ENCODE measurements at regions not wholly inside any gene's neighbourhood (a gene's known extent, or its start where the extent isn't known, plus 50 kb on each side); places are given as distances from the start of the nearest gene placed in this dataset.

GRCh38 chr4:138030375-138030774 is 211.8 kb downstream of the SLC7A11 start:
- TF ChIP-seq FOXJ3 (CRISPR knock-in tag; IDR thresholded peaks at IDR 0.05) (no peak), RAD21 (IDR thresholded peaks at IDR 0.05; ENCODE audit: low read length) (no peak), SMC3 (IDR thresholded peaks at IDR 0.05; ENCODE audit: low read depth, low read length) (no peak)
- TF ChIP-seq, protein P1, sequence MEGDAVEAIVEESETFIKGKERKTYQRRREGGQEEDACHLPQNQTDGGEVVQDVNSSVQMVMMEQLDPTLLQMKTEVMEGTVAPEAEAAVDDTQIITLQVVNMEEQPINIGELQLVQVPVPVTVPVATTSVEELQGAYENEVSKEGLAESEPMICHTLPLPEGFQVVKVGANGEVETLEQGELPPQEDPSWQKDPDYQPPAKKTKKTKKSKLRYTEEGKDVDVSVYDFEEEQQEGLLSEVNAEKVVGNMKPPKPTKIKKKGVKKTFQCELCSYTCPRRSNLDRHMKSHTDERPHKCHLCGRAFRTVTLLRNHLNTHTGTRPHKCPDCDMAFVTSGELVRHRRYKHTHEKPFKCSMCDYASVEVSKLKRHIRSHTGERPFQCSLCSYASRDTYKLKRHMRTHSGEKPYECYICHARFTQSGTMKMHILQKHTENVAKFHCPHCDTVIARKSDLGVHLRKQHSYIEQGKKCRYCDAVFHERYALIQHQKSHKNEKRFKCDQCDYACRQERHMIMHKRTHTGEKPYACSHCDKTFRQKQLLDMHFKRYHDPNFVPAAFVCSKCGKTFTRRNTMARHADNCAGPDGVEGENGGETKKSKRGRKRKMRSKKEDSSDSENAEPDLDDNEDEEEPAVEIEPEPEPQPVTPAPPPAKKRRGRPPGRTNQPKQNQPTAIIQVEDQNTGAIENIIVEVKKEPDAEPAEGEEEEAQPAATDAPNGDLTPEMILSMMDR (IDR thresholded peaks at IDR 0.05), result no peak
- TF ChIP-seq, protein P2, sequence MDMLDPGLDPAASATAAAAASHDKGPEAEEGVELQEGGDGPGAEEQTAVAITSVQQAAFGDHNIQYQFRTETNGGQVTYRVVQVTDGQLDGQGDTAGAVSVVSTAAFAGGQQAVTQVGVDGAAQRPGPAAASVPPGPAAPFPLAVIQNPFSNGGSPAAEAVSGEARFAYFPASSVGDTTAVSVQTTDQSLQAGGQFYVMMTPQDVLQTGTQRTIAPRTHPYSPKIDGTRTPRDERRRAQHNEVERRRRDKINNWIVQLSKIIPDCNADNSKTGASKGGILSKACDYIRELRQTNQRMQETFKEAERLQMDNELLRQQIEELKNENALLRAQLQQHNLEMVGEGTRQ (IDR thresholded peaks at IDR 0.05; ENCODE audit: borderline replicate concordance, low read depth, low read length), result no peak
